OCI-LY1 (cell line): ENCODE measurements at regions not wholly inside any gene's neighbourhood (a gene's known extent, or its start where the extent isn't known, plus 50 kb on each side); places are given as distances from the start of the nearest gene placed in this dataset.

Experiments used
- EZH2 ChIP-seq: fragments of 200-600 bp; sonication (generic), shearing (Covaris generic); IDR thresholded peaks from 2 replicates; pipeline ENCODE4 v1.8.0; 2017; ENCODE audit warnings: borderline replicate concordance, mixed run types, mild to moderate bottlenecking, antibody characterized with exemption, low read length, moderate library complexity, mixed read lengths
- TF ChIP-seq, protein P1 (sequence below): fragments of 200-600 bp; sonication (generic), shearing (Covaris generic); IDR thresholded peaks from 2 replicates; pipeline ENCODE4 v1.5.1; 2017; ENCODE audit warnings: mild to moderate bottlenecking, antibody characterized with exemption, low read length, moderate library complexity, mixed read lengths

DNA sequence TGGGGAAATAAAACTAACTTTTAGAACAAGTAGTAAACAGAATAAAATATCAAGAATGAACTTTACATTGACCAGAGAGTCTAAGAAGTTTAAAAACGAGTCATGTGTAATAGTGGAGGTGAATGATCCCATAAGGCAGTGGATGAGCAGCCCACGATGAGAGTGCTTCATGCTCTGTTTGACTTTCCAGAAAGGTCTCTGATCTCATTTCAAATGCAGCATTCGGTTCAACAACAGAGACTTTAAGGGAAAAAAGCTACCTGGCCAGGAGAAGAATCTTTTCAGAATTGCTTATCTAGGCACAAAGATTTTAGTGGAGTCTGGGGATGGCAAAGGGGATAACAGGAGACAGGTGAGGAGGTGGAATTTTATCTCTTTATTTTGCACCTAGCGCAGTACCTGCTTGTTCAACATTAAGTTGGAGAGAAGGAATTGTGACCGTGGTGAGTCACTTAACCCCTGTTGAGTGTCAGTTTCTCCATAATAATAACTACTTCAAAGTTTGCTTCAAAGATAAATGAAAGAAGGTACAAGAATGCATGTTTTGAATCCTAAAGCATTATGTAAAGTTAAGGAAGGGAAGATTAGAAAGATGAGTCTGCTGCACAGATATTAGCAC, 94.9 kb upstream of the KIF26B start:
- TF ChIP-seq, protein P1, sequence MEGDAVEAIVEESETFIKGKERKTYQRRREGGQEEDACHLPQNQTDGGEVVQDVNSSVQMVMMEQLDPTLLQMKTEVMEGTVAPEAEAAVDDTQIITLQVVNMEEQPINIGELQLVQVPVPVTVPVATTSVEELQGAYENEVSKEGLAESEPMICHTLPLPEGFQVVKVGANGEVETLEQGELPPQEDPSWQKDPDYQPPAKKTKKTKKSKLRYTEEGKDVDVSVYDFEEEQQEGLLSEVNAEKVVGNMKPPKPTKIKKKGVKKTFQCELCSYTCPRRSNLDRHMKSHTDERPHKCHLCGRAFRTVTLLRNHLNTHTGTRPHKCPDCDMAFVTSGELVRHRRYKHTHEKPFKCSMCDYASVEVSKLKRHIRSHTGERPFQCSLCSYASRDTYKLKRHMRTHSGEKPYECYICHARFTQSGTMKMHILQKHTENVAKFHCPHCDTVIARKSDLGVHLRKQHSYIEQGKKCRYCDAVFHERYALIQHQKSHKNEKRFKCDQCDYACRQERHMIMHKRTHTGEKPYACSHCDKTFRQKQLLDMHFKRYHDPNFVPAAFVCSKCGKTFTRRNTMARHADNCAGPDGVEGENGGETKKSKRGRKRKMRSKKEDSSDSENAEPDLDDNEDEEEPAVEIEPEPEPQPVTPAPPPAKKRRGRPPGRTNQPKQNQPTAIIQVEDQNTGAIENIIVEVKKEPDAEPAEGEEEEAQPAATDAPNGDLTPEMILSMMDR = no peak
- no peak for TF ChIP-seq EZH2
